NCI-H2227 (cell line): ENCODE measurements at regions not wholly inside any gene's neighbourhood (a gene's known extent, or its start where the extent isn't known, plus 50 kb on each side); places are given as distances from the start of the nearest gene placed in this dataset.

ENCODE experiments used
- DNase-seq: peaks from one replicate; lab custom pipeline; 2025; ENCODE audit not compliant: unreplicated experiment; lab: John Stamatoyannopoulos, UW

DNA sequence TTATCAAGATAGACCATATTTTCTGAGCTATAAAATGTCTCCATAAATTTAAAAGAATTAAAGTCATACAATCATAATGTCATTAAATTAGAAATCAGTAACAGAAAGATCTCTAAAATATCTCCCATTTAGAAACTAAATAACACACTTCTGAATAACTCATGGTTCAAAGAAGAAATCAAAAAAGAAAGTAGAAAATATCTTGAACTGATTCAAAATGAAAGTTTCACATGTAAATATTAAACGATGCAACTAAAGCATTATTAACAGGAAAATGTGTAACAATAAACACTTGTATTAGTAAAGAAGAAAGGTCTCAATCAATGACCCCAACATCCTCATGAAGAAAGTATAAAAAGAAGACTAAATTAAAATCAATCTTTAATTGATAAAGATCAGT lies 50.5 kb upstream of the PZP start:
- no peak for DNase-seq
